HFFc6 (cell line): ENCODE measurements at regions not wholly inside any gene's neighbourhood (a gene's known extent, or its start where the extent isn't known, plus 50 kb on each side); places are given as distances from the start of the nearest gene placed in this dataset.

Experiments
- DNase-seq: peaks from one replicate; pipeline ENCODE4 v3.0.0-alpha.2; 2018
- H3K27ac Mint-ChIP-seq: 2 replicates; pipeline ENCODE4 v1.8.0; 2020; ENCODE audit warnings: mild to moderate bottlenecking, mixed read lengths
- H3K27me3 Mint-ChIP-seq: 2 replicates; pipeline ENCODE4 v1.8.0; 2021; ENCODE audit warnings: mild to moderate bottlenecking, moderate library complexity, mixed read lengths; ENCODE audit not compliant: insufficient read depth
- H3K36me3 Mint-ChIP-seq: 2 replicates; pipeline ENCODE4 v1.8.0; 2021; ENCODE audit warnings: low read depth, mixed read lengths
- H3K4me1 Mint-ChIP-seq: 2 replicates; pipeline ENCODE4 v1.8.0; 2020; ENCODE audit warnings: low read depth, mixed read lengths
- H3K4me3 Mint-ChIP-seq: 2 replicates; pipeline ENCODE4 v1.8.0; 2020; ENCODE audit warnings: mild to moderate bottlenecking, moderate library complexity, mixed read lengths
- H3K9me3 Mint-ChIP-seq: 2 replicates; pipeline ENCODE4 v1.8.0; 2020; ENCODE audit warnings: mild to moderate bottlenecking, mixed read lengths
- CTCF ChIP-seq: fragments of 200-600 bp; sonication (generic); IDR thresholded peaks from 2 replicates; pipeline ENCODE4 v1.5.0; 2021; ENCODE audit warnings: antibody characterized with exemption, mild to moderate bottlenecking

- Mint-ChIP-seq H3K9me3 (no peaks in the 10 kb centered on the region), H3K36me3 (peaks cover 14% of the 10 kb centered on the region; the same call in 1 of the 2 replicates), H3K27me3 (no peaks in the 10 kb centered on the region), H3K4me1 (peaks cover 54% of the 10 kb centered on the region), H3K4me3 (no peak overlapping the region), H3K27ac (peak overlapping the region; percentile 79)
- TF ChIP-seq CTCF = peak; percentile 93
- DNase-seq = peak; percentile 71
These were observed 143.4 kb upstream of the RASGRP1 start for GRCh38 chr15:38707802-38708671.

GRCh38 chr15:38708672-38709180, 144.1 kb upstream of the RASGRP1 start:
- Mint-ChIP-seq H3K4me3 (no peak overlapping the region), H3K4me1 (peaks cover 59% of the 10 kb centered on the region), H3K36me3 (peaks cover 19% of the 10 kb centered on the region; the same call in 1 of the 2 replicates), H3K9me3 (no peaks in the 10 kb centered on the region), H3K27ac (peak overlapping the region; percentile 79), H3K27me3 (no peaks in the 10 kb centered on the region)
- no peak for TF ChIP-seq CTCF
- peak; percentile 30 for DNase-seq

- no peak for DNase-seq
- peaks cover 64% of the 10 kb centered on the region for H3K4me1 Mint-ChIP-seq
- no peaks in the 10 kb centered on the region for H3K9me3 Mint-ChIP-seq
- no peak overlapping the region for H3K4me3 Mint-ChIP-seq
- no peaks in the 10 kb centered on the region; the same call in 1 of the 2 replicates for H3K27me3 Mint-ChIP-seq
- no peak for TF ChIP-seq CTCF
- peaks cover 23% of the 10 kb centered on the region; the same call in 1 of the 2 replicates for H3K36me3 Mint-ChIP-seq
- H3K27ac Mint-ChIP-seq = peak overlapping the region; percentile 79
These were observed 144.6 kb upstream of the RASGRP1 start for GRCh38 chr15:38709196-38709595.

- Mint-ChIP-seq H3K9me3 (no peaks in the 10 kb centered on the region), H3K4me1 (peaks cover 51% of the 10 kb centered on the region)
These were observed 149.9 kb upstream of the RASGRP1 start for GRCh38 chr15:38714309-38715072.

More at GRCh38 chr15:38714309-38715072, 149.9 kb upstream of the RASGRP1 start:
- Mint-ChIP-seq H3K27me3 (peaks cover 1% of the 10 kb centered on the region), H3K36me3 (peaks cover 35% of the 10 kb centered on the region), H3K4me3 (peak overlapping the region; percentile 21), H3K27ac (peak overlapping the region; percentile 93)
- DNase-seq = peak; percentile 93
- no peak for TF ChIP-seq CTCF
